SIG-M5 treated with dmso at 0.1 percent for 504 hours (cell line): ENCODE measurements at regions not wholly inside any gene's neighbourhood (a gene's known extent, or its start where the extent isn't known, plus 50 kb on each side); places are given as distances from the start of the nearest gene placed in this dataset.

Experiments
- DNase-seq: peaks from one replicate; lab custom pipeline; 2025; ENCODE audit not compliant: unreplicated experiment; lab: John Stamatoyannopoulos, UW

DNA sequence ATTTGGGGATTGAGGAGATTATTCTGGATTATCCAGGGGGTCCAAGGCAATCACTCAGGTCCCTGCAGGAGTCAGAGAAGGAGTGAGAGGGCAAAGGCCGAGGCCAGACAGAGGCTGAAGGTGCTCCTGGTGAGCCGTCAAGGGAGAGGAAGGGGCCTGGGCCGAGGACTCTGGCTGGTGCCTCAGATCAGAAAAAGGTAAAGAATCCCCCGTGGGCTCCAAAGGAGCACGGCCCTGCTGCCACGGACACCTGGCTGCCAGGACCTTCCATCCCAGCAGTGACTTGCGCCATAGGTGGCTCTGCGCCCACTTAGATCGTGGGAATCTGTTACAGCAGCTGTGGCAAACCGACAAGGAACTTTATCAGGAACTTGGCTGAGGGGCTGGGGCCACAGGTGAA is 374.8 kb upstream of the MYT1L start:
- DNase-seq, result no peak

DNA sequence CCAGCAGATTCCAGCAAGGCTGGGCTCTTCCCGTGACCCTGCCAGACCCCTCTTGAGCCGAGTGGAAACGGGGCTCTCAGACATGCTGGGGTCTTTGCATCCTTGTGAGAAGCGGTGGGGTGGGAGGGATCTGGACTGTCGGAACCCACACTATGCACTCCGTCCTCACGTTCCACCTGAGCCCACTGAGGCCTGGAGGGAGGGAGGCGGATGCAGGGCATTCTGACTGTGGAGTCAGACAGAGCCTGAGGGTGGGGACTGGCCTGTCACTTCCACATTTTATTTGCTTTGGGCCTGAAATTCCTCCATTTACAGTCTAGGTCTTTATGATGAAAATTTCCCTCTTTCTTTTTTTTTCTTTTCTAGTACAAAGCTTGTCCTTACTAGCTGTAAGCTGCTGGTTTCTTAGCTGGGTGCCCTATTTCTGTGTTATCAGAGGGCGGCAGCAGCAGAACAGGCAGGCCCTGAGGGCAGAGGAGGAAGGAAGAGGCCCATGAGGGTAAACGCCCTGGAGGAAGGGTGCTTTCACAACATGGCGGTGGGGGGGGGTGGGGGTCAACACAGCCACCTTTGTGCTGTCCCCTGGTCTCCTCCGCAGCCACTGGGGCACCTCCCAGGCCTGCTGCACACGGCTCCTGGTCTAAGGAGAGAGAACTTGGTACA is 373.5 kb upstream of the MYT1L start:
- DNase-seq, result no peak

DNA sequence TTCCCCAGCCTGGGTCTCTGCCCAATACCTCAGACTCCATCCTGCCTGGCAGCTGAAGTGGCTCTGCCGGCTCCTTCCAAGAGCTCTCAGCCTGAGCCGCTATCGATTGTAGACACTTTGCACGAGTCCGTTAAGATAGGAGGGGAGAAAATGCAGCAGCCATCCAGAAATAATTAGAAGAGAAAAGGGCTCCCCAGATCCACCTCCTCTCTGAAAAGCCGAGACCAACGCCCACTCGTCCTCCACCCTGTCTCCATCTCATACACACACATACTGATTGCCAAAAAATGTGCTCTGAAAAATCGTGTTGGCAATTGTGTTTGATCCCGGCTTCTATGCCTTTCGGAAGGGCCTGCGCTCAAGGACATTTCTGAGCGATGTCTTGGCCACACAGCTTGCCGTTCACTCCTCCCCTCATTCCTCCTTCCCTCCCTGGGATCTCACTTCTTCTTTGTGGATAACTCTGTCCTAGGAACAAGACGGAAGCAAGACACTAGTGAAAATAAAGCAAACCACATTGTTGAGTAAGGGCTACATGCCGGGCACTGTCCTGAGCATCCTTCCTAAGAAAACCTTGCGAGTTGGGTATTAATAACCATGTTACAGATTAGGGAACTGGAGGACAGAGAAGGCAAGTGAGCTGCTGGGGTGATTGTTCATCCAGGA is 372.8 kb upstream of the MYT1L start:
- DNase-seq, result no peak

DNA sequence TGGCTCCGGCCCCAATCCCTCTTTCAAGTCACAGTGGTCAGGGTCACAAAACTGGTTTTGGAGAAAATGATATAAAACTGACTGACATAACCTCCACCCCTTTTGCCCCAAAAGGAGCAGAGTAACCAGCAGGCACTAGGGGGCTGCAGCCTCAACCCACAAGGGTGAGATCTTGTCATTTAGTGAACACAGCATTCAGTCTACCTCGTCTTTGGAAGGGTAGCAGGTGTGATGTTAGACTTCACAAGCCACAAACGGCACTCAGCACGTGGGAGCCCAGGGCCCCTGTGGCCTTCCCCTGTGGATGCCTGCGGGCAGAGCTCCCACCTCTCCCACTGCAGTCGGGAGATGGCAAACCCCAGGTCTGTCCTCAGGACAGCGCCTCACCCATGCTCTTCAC is 372.1 kb upstream of the MYT1L start:
- DNase-seq, result no peak

DNA sequence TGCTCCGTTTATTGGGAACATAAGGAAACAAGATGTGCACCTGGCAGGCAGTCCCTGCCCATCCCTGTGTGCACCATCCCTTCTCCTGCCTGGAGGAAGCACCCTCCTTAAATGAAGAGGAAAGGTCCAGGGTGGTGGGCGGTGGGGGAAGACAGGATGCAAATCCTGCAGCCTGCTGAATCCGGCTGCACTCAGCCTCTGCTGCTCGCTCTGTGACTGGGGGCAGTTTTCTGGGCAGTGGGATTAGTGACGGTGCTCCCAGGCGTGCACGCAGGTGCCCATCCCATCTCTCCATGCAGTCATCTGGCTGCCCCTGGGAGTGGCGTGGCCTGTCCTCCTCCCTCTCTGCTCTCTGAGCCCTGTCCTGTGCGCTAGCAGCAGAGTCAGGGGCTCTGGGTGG is 371.3 kb upstream of the MYT1L start:
- no peak for DNase-seq

DNA sequence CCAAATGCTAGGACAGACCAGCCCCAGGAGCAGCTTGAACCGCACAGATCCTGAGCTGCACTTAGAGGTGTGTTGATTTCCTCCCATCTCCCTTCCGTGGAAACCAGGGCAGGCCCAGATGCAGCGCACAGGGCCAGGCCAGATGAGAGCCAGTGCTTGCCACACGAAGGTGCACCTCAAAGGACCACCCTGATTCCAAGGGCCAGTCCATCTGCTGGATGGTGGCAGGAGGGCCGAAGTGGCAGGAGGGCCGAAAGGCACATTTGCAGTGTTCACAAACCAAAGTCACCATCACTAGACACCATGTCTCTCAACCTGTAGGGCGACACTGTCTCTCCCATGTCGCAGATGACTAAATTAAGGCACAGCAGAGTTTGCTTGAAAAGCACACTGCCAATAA is 370.7 kb upstream of the MYT1L start:
- DNase-seq, result no peak

DNA sequence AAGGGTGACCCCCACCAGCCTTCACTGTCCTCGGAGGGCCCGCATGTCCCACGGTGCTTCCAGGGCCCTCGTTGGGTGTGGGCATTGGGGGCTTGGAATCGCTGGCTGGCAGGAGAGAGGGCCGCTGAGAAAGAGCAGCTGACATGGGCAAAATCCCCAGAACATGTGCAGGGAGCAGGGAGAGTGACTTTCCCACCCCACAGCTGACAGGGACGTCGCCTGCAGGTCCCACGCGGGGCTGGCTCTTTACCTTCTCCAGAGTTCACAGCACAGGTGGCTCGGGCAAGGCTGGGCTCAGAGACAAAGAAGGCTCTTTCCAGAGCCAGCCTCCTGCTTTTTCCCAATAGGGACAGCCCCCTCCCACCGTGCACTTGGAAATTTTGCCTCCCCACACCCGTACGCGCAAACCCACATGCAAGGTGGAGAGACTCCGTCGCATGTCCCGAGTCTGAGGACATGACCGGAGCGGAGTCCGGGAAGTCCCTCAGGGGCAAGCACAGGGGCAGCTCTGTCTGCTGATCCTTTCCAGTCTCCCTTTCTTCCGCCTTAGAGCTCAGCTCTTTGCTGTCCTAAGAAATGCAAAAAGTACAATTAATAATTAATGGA is 370.2 kb upstream of the MYT1L start:
- DNase-seq, result no peak

DNA sequence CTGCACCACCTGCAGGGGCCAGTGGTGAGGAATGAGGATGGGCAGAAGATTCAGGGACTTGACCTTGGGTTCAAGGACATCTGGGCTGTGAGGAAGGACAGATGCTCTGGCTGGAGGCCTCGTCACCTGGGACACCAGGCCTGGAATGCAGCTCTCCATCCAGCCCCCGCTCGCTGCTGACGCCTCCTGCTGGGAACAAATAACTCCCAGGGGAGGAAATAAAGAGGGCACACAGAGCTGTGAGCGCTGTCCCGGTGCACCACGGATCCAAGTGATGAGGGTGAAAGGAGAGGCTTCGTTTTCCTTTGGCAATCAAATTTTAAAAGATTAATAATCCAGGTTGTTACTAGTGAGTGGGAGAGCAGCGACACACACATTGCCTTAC is 368.0 kb upstream of the MYT1L start:
- DNase-seq, result no peak

DNA sequence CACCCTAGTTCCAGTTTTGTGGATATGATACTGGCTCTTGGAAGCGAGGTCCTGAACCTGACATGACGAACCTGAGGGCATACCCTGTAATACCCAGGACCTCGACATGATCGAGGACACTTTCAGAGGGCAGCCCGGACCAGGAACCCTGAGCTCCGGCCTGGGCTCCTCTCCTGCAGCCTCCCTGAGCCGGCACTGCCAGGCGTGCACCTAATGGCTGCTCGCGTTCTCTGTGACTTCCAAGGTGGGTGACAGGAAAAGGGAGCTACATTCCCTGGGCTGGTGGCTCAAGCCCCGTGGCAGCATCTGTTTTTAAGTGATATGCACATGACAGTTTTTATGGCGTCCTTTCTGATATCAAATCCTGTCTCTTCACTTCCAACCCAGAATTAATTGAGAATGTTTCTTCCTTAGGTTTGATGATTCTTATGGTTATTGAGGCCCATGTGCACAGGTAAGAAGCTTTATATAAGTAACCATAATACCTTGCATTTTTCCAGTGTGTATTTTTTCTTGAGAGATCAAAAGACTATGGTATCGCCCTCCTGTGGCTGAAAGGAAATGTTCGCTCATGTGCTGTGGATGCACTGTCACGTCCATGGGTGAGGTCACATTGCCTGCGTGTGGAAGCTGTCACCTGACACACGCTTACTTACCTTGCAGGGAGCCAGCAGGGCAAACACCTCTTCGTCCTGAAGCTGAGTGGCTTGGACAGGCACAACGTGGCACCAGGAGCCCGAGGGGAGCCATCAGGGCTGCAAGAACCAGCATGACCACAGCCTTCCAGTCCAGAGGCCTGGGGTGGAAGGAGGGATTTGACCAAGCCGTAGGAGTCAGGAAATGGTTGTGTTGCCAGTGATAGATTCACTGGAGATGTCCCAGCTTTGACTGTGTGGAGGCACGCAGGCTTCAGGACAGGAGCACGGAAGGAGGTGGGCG is 367.4 kb upstream of the MYT1L start:
- DNase-seq, result peak; percentile 9

DNA sequence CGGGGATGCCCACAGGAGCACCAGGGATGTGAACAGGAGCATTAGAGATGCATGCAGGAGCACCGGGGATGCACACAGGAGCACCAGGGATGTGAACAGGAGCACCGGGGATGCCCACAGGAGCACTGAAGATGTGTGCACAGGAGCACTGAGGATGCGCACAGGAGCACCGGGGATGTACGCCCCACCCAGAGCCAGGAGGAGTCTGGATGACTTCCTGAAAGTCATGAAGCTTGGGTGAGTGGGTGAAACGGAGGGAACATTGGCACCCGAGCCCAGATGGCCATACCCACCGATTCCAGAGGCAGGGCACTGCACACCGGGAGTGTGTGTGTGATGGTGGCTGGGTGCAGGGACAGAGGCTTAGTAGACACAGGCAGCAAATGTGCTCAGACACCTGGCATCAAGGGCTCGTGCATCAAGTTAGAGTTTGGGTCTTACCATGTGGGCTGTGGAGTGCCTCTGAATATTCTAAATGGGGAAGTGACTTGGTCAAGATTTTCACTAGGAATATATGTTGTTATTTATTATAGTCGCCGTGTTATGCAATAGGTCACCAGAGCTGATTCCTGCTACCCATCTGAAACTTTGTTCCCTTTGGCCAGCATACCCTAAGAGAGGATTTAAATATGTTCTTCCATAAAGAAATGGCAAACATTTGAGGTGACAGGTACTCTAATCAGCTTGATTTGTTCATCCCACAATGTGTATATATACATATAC is 365.8 kb upstream of the MYT1L start:
- no peak for DNase-seq

DNA sequence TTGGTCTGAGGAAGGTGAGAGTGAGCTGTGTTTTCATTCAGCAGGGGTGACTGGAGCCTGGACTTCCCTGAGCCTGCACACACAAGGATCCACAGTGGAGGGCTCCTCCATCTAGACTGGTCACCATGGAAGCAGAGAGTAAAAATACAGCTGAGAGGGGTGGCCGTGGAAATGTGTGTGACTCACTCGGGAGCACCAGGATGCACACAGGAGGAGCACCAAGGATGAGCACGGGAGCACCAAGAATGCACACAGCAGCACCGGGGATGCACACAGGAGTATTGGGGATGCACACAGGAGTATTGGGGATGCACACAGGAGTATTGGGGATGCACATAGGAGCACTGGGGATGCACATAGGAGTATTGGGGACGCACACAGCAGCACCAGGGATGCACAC is 365.2 kb upstream of the MYT1L start:
- DNase-seq, result no peak

DNA sequence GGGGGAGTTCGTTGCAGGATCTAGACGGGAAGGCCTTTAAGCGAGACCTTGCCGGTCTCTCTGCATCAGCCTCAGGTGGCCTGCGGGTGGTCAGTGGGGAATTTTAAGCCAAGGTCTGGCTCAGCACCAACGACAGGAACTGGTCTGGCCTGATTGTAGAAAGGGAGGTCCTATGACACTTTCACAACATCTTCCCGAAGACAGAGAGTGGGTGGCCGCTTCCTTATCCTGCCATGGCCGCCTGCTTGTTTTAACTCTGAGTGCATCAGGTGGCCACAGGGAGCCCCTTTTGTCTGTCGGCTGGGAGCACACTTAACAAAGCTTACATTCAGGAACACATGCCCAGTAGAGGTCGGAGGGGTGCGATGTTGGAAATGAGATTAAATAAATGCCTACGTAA is 363.7 kb upstream of the MYT1L start:
- no peak for DNase-seq

DNA sequence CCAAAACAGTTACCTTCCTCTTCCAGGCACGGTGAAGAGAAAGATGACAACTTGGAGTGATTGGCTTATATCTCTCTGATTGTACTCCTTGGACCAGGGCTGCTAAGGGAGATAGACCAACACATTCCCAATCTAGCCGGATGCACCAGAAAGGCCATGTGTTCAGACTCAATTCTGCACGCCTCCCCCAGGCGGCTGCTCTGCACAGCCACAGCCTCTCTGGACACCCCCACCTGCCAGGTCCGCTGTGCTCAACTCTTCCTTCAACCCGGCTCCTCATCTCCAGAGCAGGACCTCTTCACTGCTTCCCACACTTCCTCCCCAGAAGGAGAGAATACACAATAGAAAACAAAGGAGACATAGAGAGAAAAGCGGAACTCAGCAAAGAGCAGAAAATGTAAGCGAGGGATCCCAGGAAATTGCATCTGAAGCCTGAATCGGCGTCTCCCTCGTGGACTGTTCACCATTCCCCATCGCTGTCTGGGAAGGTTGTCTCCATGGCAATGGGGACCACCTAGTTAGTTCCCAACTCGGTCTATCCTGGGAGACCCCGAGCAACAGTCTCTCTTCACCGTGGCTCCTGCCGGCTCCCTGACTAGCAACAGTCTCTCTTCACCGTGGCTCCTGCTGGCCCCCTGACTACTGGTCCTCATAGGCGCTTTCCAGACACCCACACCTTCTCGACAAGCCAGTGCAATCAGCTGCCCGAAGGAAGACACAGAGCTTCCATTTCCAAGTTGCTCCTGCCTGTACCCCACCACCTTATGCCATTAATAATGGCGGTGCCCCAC is 361.7 kb upstream of the MYT1L start:
- DNase-seq, result no peak

DNA sequence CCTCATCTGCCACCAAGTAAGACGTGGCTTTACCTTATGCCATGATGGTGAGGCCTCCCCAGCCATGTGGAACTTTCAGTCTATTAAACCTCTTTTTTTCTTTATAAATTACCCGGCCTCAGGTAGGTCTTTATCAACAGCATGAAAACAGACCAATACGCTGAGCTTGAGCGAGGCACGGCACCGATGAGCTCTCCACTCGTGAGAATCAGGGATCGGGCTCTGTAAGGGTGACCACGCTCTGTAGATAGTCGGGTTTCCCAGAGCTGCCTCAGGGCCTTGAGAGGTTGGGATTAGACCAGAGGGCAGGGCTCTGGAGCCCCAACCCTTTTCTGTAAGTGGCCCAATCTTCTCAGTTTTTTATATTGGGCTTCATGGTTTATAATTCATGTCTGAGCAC is 360.3 kb upstream of the MYT1L start:
- DNase-seq, result no peak

DNA sequence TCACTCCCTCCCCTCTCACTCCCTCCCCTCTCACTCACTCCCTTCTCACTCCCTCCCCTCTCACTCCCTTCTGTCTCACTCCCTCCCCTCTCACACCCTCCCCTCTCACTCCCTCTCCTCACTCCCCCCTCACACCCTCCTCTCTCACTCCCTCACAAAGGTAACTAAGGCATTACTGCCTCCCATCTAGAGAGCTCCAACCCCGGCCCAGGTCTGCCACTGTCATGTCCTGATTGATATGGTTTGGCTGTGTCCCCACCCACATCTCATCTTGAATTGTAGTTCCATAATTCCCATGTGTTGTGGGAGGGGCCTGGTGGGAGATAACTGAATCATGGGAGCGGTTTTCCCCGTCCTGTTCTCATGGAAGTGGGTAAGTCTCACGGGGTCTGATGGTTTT is 359.9 kb upstream of the MYT1L start:
- no peak for DNase-seq

DNA sequence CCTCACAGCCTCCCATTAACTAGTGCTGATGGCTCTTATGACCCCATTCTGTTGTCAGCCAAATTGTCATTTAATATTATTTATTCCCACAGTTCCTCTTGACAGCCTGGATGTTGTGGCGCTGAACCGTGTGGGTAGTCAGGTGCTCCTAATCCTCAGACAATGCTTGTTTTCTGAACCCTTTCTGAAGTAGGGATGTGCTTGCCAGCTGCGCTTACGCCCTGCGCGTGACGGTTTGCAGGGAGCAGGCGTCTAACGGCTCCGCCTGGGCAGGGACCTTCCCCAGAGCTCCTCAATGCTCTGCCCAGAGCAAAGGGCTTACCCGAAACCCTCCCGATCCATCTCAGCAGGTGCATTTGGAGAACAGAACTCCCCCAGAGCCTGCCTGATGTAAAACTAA is 358.2 kb upstream of the MYT1L start:
- DNase-seq, result no peak

DNA sequence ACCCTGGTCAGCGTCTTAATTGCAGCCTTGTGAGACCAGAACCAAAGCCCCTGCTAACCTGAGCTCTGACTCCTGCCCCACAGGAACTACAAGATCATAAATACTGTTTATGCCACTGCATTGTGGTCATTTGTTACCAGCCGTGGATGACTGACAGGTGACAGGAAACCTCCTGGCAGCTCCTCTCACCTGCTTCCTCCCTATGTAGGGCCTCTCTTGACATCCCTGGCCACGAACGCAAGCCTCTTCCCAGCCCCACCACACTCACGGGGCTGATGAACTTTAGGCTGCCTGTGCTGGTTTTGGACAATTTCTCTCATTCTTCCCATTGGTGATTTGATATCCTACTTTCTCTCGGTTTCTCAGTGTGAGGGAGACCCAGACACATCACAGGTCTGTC is 357.2 kb upstream of the MYT1L start:
- no peak for DNase-seq

DNA sequence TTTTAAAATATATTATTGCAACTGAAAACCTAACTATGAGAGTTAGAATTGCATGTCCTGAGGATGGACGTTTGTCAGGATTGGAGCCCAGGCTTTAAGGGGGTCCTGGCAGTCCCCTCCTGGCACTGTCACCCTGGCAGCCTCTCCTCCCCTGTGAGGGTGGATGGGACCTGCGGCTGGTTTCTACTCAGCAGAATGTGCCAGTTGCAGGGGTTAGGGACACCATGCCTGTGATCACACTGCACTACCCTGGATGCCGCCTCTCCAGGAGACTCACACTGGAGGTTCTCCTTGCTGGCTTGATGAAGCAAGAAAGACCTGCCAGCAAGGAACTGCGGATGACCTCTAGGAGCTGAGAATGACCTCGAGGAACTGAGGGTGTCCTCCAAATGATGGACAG is 356.7 kb upstream of the MYT1L start:
- DNase-seq, result no peak

DNA sequence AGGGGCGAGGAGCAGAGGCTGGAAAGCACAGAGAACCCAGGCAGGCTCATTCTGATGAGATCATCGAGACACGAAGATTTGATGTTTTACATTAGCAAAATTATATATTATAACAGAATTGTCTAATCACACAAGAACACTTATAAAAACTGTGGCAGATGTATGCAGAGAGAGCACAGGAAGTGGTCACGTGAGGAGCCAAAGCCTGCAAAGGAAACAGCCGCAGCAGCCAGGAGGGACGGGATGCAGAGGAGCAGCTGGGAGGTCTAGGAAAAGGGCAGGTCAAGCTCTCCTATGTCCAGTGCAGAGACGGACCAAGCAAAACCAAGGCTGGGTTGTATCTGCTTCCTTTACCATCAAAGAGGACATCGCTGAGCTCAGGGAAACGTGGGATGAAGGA is 355.1 kb upstream of the MYT1L start:
- DNase-seq, result no peak

DNA sequence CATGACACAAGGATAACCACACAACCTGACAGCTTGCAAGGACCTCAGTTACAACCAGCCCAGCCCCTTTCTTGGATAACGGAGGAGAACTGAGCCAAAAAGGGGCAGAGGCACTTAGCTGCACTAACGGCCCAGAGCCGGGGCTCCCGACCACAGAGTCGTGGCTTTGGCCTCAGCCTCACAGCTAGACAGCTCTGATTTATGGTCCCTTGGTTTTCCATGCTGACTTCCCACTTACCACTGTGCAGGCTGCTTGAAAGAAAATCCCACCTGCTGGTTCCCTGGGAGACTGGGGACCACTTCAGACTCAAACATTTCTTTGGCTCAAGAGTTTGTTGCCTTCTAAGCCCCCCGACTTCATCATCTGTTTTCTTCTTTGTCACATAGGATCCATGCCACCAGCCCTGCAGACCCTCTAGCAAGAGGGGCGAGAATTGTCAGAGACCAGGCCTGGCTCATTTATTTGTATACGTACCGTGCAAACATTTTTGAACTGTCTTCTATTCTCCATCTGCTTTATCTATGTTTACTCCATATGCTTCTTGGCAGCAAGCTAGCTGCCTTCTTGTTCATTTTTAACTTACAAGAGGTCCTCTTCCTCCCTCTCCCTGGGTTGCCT is 352.6 kb upstream of the MYT1L start:
- DNase-seq, result no peak
